ENCODE measurements at regions not wholly inside any gene's neighbourhood (a gene's known extent, or its start where the extent isn't known, plus 50 kb on each side); places are given as distances from the start of the nearest gene placed in this dataset.

DNA sequence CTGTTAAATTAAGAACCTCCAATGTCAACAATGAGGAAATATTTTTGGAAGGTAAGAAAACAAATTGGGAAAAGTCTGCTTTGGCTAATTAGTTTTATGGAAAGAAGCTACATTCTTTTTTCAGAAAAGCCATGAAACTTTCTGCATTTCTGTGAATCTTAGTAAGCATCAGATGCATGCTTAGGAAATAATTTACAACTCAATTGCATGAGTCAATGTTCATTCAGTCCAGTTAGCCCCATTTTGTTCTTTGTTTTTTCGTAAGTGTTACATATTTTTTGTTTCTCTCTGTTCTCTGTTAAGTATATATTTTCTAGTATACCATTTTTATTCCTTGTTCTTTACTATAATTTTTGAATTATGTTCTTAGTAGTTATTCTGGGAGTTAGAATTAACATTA is 195.2 kb upstream of the KIF2B start:
- TF ChIP-seq POLR2AphosphoS5 (IDR thresholded peaks at IDR 0.05; ENCODE audit: low read depth, low read length), result no peak
- no peak for TF ChIP-seq CTCF (IDR thresholded peaks at IDR 0.05)
- TF ChIP-seq REST (IDR thresholded peaks at IDR 0.05; ENCODE audit: insufficient read depth in 1 of 2, low read depth in 2 of 2, low read length in 1 of 2), result no peak

Measured in Panc1 (cell line).